ENCODE measurements at regions not wholly inside any gene's neighbourhood (a gene's known extent, or its start where the extent isn't known, plus 50 kb on each side); places are given as distances from the start of the nearest gene placed in this dataset.
"Not testable (repeated sequence)": the region's sequence is repeated elsewhere in the genome, so short reads cannot be mapped to it uniquely, and the experiment has no call there.

- not testable (repeated sequence) for DNase-seq (ENCODE audit: low read depth in 2 of 2)
Observed at GRCh38 chrX:153266140-153266539, 55.4 kb downstream of the PNMA6F start.

- DNase-seq (ENCODE audit: low read depth in 2 of 2), result not testable (repeated sequence)
Observed at GRCh38 chrX:153260468-153260867, 61.1 kb downstream of the PNMA6F start.

- DNase-seq (ENCODE audit: low read depth in 2 of 2), result not testable (repeated sequence)
Observed at GRCh38 chrX:153253239-153253638, 68.3 kb downstream of the PNMA6F start.

GRCh38 chrX:153252378-153253129 is 69.0 kb downstream of the PNMA6F start:
- not testable (repeated sequence) for DNase-seq (ENCODE audit: low read depth in 2 of 2)

GRCh38 chrX:153251952-153252351 is 69.6 kb downstream of the PNMA6F start:
- not testable (repeated sequence) for DNase-seq (ENCODE audit: low read depth in 2 of 2)

GRCh38 chrX:153250762-153251161 is 70.8 kb downstream of the PNMA6F start:
- DNase-seq (ENCODE audit: low read depth in 2 of 2), result not testable (repeated sequence)

GRCh38 chrX:153245288-153245731 is 66.2 kb downstream of the MAGEA1 start:
- DNase-seq (ENCODE audit: low read depth in 2 of 2), result peak in 1 of 2 donors; percentile 40

- DNase-seq (ENCODE audit: low read depth in 2 of 2), result peak in 1 of 2 donors; percentile 34
Observed at GRCh38 chrX:153244767-153245166, 65.7 kb downstream of the MAGEA1 start.

GRCh38 chrX:153238361-153238760 is 59.3 kb downstream of the MAGEA1 start:
- DNase-seq (ENCODE audit: low read depth in 2 of 2), result no peak
